ENCODE measurements at regions not wholly inside any gene's neighbourhood (a gene's known extent, or its start where the extent isn't known, plus 50 kb on each side); places are given as distances from the start of the nearest gene placed in this dataset.

- no peaks in the 10 kb centered on the region for H3K36me3 ChIP-seq (ENCODE audit: low read depth)
- no peak overlapping the region for H3K4me3 ChIP-seq
- H3K4me1 ChIP-seq (ENCODE audit: low read depth): no peaks in the 10 kb centered on the region
- H3K9me3 ChIP-seq: no peaks in the 10 kb centered on the region
- no peak for TF ChIP-seq CTCF (IDR thresholded peaks at IDR 0.05)
- ATAC-seq (no peak), DNase-seq (no peak)
- intact Hi-C loops (cut with DNase I, micrococcal nuclease): no loop called here
These were observed 432.6 kb downstream of the MMUT start for GRCh38 chr6:49030251-49031020.

GRCh38 chr6:49027644-49028043 lies 435.4 kb downstream of the MMUT start:
- ATAC-seq (no peak), DNase-seq (no peak)
- Histone ChIP-seq H3K4me1 (ENCODE audit: low read depth) (no peaks in the 10 kb centered on the region), H3K36me3 (ENCODE audit: low read depth) (no peaks in the 10 kb centered on the region), H3K9me3 (peaks cover 3% of the 10 kb centered on the region), H3K4me3 (no peak overlapping the region)
- no peak for TF ChIP-seq CTCF (IDR thresholded peaks at IDR 0.05)
- intact Hi-C loops (cut with DNase I, micrococcal nuclease): no loop called here

- no peak for TF ChIP-seq CTCF (IDR thresholded peaks at IDR 0.05)
- intact Hi-C loops (cut with DNase I, micrococcal nuclease): no loop called here
- peaks cover 3% of the 10 kb centered on the region for H3K9me3 ChIP-seq
- ATAC-seq (no peak), DNase-seq (no peak)
- H3K4me1 ChIP-seq (ENCODE audit: low read depth): no peaks in the 10 kb centered on the region
- no peak overlapping the region for H3K4me3 ChIP-seq
- no peaks in the 10 kb centered on the region for H3K36me3 ChIP-seq (ENCODE audit: low read depth)
These were observed 437.5 kb downstream of the MMUT start for GRCh38 chr6:49025273-49026240.

- Histone ChIP-seq H3K36me3 (ENCODE audit: low read depth) (no peaks in the 10 kb centered on the region), H3K9me3 (no peaks in the 10 kb centered on the region), H3K4me1 (ENCODE audit: low read depth) (no peaks in the 10 kb centered on the region), H3K4me3 (no peak overlapping the region)
- intact Hi-C loops (cut with DNase I, micrococcal nuclease): no loop called here
- TF ChIP-seq CTCF (IDR thresholded peaks at IDR 0.05): no peak
- DNase-seq (no peak), ATAC-seq (no peak)
These were observed 458.3 kb downstream of the MMUT start for GRCh38 chr6:49004801-49005200.

GRCh38 chr6:49003348-49003747 lies 459.7 kb downstream of the MMUT start:
- no peak overlapping the region for H3K4me3 ChIP-seq
- ATAC-seq (no peak), DNase-seq (no peak)
- H3K36me3 ChIP-seq (ENCODE audit: low read depth): no peaks in the 10 kb centered on the region
- no peaks in the 10 kb centered on the region for H3K4me1 ChIP-seq (ENCODE audit: low read depth)
- TF ChIP-seq CTCF (IDR thresholded peaks at IDR 0.05): no peak
- intact Hi-C loops (cut with DNase I, micrococcal nuclease): no loop called here
- no peaks in the 10 kb centered on the region for H3K9me3 ChIP-seq

All from mucosa of descending colon (tissue), 3 donors.